SU-DHL-6 (cell line): ENCODE measurements at regions not wholly inside any gene's neighbourhood (a gene's known extent, or its start where the extent isn't known, plus 50 kb on each side); places are given as distances from the start of the nearest gene placed in this dataset.
"Not testable (repeated sequence)": the region's sequence is repeated elsewhere in the genome, so short reads cannot be mapped to it uniquely, and the experiment has no call there.

Experiments
- H2AFZ ChIP-seq: fragments of 200-600 bp; sonication (generic); 2 replicates; pipeline ENCODE4 v1.6.1; 2014; ENCODE audit warnings: low read depth, mild to moderate bottlenecking, moderate library complexity, mixed read lengths, antibody characterized with exemption, low read length; ENCODE audit not compliant: severe bottlenecking
- H3F3A ChIP-seq: fragments of 200-600 bp; shearing (Covaris generic); 2 replicates; pipeline ENCODE4 v1.6.0; 2016; ENCODE audit warnings: antibody characterized with exemption, mild to moderate bottlenecking; ENCODE audit not compliant: insufficient read depth
- H3K27ac ChIP-seq: fragments of 200-600 bp; sonication (generic); 2 replicates; pipeline ENCODE4 v1.5.1; 2016; ENCODE audit warnings: low read depth, mild to moderate bottlenecking, low read length, moderate library complexity, mixed read lengths
- H3K27me3 ChIP-seq: fragments of 200-600 bp; sonication (generic), shearing (Covaris generic); 2 replicates; pipeline ENCODE4 v1.6.0; 2014; ENCODE audit warnings: mild to moderate bottlenecking, low read length
- H3K36me3 ChIP-seq: fragments of 200-600 bp; sonication (generic); 2 replicates; pipeline ENCODE4 v1.6.1; 2014; ENCODE audit warnings: mild to moderate bottlenecking, low read length, mixed read lengths
- H3K4me2 ChIP-seq: fragments of 300-600, 200-600 bp; shearing (Covaris generic), sonication (generic); 2 replicates; pipeline ENCODE4 v1.6.0; 2014; ENCODE audit warnings: low read length, low read depth, mild to moderate bottlenecking; ENCODE audit not compliant: poor library complexity, severe bottlenecking
- H3K4me3 ChIP-seq: fragments of 200-600 bp; sonication (generic); 2 replicates; pipeline ENCODE4 v1.5.1; 2014; ENCODE audit warnings: antibody characterized with exemption, low read length, mild to moderate bottlenecking, mixed read lengths; ENCODE audit not compliant: insufficient read depth, poor library complexity, severe bottlenecking
- H3K79me2 ChIP-seq: fragments of 200-600 bp; sonication (generic); 2 replicates; pipeline ENCODE4 v1.6.1; 2014; ENCODE audit warnings: mild to moderate bottlenecking, low read length, moderate library complexity; ENCODE audit not compliant: insufficient read depth
- H3K9ac ChIP-seq: fragments of 200-600 bp; sonication (generic); 2 replicates; pipeline ENCODE4 v1.7.0; 2014; ENCODE audit warnings: mild to moderate bottlenecking, low read length
- H3K9me2 ChIP-seq: fragments of 200-600 bp; sonication (generic); replicated peaks from 2 replicates; pipeline ENCODE4 v1.6.1; 2014; ENCODE audit warnings: low read length; ENCODE audit not compliant: insufficient read depth
- H3K9me3 ChIP-seq: fragments of 200-600 bp; sonication (generic); 2 replicates; pipeline ENCODE4 v1.6.1; 2014; ENCODE audit warnings: low read length, mixed read lengths; ENCODE audit not compliant: insufficient read depth
- H4K20me1 ChIP-seq: fragments of 200-600 bp; sonication (generic); 2 replicates; pipeline ENCODE4 v1.6.1; 2014; ENCODE audit warnings: low read depth, mild to moderate bottlenecking, antibody characterized with exemption, low read length, moderate library complexity, mixed read lengths
- EZH2phosphoT487 ChIP-seq: fragments of 200-600 bp; sonication (generic), shearing (Covaris generic); conservative IDR thresholded peaks from 2 replicates; pipeline ENCODE4 v1.6.1; 2018; ENCODE audit warnings: mild to moderate bottlenecking, antibody characterized with exemption, low read length, moderate library complexity, mixed read lengths
- TF ChIP-seq, protein P1 (sequence below): fragments of 200-600 bp; sonication (generic); IDR thresholded peaks from one replicate; pipeline ENCODE4 v1.5.1; 2017; ENCODE audit warnings: antibody characterized with exemption, mild to moderate bottlenecking, low read length, moderate library complexity; ENCODE audit not compliant: insufficient read depth, poor library complexity, severe bottlenecking

GRCh38 chr16:54991525-54991924 is 60.9 kb downstream of the IRX5 start:
- Histone ChIP-seq H3K27me3 (no peaks in the 10 kb centered on the region), H3K9me2 (no peaks in the 10 kb centered on the region), H2AFZ (no peak overlapping the region), H3K27ac (no peak overlapping the region), H3K36me3 (no peaks in the 10 kb centered on the region), H3K9me3 (no peaks in the 10 kb centered on the region), H3K4me2 (no peak overlapping the region), H3K79me2 (no peaks in the 10 kb centered on the region), H3K9ac (no peak overlapping the region), H3F3A (no peaks in the 10 kb centered on the region), H4K20me1 (no peaks in the 10 kb centered on the region), H3K4me3 (no peak overlapping the region)
- TF ChIP-seq, protein P1, sequence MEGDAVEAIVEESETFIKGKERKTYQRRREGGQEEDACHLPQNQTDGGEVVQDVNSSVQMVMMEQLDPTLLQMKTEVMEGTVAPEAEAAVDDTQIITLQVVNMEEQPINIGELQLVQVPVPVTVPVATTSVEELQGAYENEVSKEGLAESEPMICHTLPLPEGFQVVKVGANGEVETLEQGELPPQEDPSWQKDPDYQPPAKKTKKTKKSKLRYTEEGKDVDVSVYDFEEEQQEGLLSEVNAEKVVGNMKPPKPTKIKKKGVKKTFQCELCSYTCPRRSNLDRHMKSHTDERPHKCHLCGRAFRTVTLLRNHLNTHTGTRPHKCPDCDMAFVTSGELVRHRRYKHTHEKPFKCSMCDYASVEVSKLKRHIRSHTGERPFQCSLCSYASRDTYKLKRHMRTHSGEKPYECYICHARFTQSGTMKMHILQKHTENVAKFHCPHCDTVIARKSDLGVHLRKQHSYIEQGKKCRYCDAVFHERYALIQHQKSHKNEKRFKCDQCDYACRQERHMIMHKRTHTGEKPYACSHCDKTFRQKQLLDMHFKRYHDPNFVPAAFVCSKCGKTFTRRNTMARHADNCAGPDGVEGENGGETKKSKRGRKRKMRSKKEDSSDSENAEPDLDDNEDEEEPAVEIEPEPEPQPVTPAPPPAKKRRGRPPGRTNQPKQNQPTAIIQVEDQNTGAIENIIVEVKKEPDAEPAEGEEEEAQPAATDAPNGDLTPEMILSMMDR: no peak
- no peak for TF ChIP-seq EZH2phosphoT487

DNA sequence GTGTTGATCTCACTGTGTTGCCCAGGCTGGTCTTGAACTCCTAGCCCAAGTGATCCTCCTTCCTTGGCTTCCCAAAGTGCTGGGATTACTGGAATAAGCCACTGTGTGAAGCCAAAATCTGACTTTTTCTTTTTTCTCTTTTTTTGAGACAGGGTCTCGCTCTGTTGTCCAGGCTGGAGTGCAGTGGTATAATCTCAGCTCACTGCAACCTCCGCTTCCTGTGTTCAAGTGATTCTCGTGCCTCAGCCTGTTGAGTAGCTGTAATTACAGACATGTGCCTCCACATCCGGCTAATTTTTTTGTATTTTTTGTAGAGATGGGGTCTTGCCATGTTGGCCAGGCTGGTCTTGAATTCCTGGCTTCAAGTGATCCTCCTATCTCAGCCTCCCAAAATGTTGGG is 61.3 kb downstream of the IRX5 start:
- H3K4me2 ChIP-seq, H3K9me2 ChIP-seq, H3K9me3 ChIP-seq, H3F3A ChIP-seq, H3K4me3 ChIP-seq, H3K79me2 ChIP-seq, H4K20me1 ChIP-seq, H3K27me3 ChIP-seq, H2AFZ ChIP-seq, H3K9ac ChIP-seq, H3K36me3 ChIP-seq, H3K27ac ChIP-seq: not testable (repeated sequence)

- H3K27ac ChIP-seq: no peak overlapping the region
- H3K27me3 ChIP-seq: no peaks in the 10 kb centered on the region
- H3K9me2 ChIP-seq: no peaks in the 10 kb centered on the region
- TF ChIP-seq EZH2phosphoT487: no peak
- TF ChIP-seq, protein P1: no peak
- H3K79me2 ChIP-seq: no peaks in the 10 kb centered on the region
- H3K9me3 ChIP-seq: no peaks in the 10 kb centered on the region
- H3K36me3 ChIP-seq: no peaks in the 10 kb centered on the region
- no peaks in the 10 kb centered on the region for H3F3A ChIP-seq
- no peak overlapping the region for H2AFZ ChIP-seq
- H4K20me1 ChIP-seq: no peaks in the 10 kb centered on the region
- H3K4me2 ChIP-seq: no peak overlapping the region
- no peak overlapping the region for H3K9ac ChIP-seq
- no peak overlapping the region for H3K4me3 ChIP-seq
Observed at GRCh38 chr16:54993106-54993895, 62.6 kb downstream of the IRX5 start.

GRCh38 chr16:54996186-54996585 is 65.5 kb downstream of the IRX5 start:
- Histone ChIP-seq H3F3A (no peaks in the 10 kb centered on the region), H3K27ac (no peak overlapping the region), H2AFZ (no peak overlapping the region), H3K36me3 (no peaks in the 10 kb centered on the region), H4K20me1 (no peaks in the 10 kb centered on the region), H3K9me2 (no peaks in the 10 kb centered on the region), H3K9ac (no peak overlapping the region), H3K4me3 (no peak overlapping the region), H3K9me3 (no peaks in the 10 kb centered on the region), H3K79me2 (no peaks in the 10 kb centered on the region), H3K4me2 (no peak overlapping the region), H3K27me3 (no peaks in the 10 kb centered on the region)
- TF ChIP-seq, protein P1: no peak
- TF ChIP-seq EZH2phosphoT487: no peak
